DMS153 (cell line): ENCODE measurements at regions not wholly inside any gene's neighbourhood (a gene's known extent, or its start where the extent isn't known, plus 50 kb on each side); places are given as distances from the start of the nearest gene placed in this dataset.

Experiments used
- DNase-seq: peaks from one replicate; lab custom pipeline; 2025; lab: John Stamatoyannopoulos, UW

GRCh38 chr7:72524037-72524436 is 111.9 kb upstream of the CALN1 start:
- DNase-seq: no peak

GRCh38 chr7:72504061-72504706 is 92.0 kb upstream of the CALN1 start:
- no peak for DNase-seq

GRCh38 chr7:72503644-72504043 is 91.5 kb upstream of the CALN1 start:
- DNase-seq: no peak

GRCh38 chr7:72494807-72495206 is 82.7 kb upstream of the CALN1 start:
- DNase-seq: no peak

- peak; percentile 28 for DNase-seq
Measured at GRCh38 chr7:72493850-72494661, 81.9 kb upstream of the CALN1 start.

GRCh38 chr7:72492461-72493065 is 80.4 kb upstream of the CALN1 start:
- DNase-seq: no peak

- no peak for DNase-seq
Measured at GRCh38 chr7:72490301-72490700, 78.2 kb upstream of the CALN1 start.

GRCh38 chr7:72481934-72482333 is 69.8 kb upstream of the CALN1 start:
- DNase-seq: no peak

GRCh38 chr7:72476608-72477305 is 64.6 kb upstream of the CALN1 start:
- no peak for DNase-seq

GRCh38 chr7:72467237-72467636 is 55.1 kb upstream of the CALN1 start:
- DNase-seq: no peak

GRCh38 chr7:72466797-72467196 is 54.7 kb upstream of the CALN1 start:
- DNase-seq: no peak

GRCh38 chr7:72465521-72465920 is 53.4 kb upstream of the CALN1 start:
- no peak for DNase-seq

- no peak for DNase-seq
Measured at GRCh38 chr7:72462311-72462710, 50.2 kb upstream of the CALN1 start.
